Breast epithelium (tissue), 3 donors: ENCODE measurements at regions not wholly inside any gene's neighbourhood (a gene's known extent, or its start where the extent isn't known, plus 50 kb on each side); places are given as distances from the start of the nearest gene placed in this dataset.

Experiments used
- POLR2A ChIP-seq: fragments of 450-650 bp; IDR thresholded peaks from one replicate; pipeline ENCODE4 v1.6.1; 2016; ENCODE audit warnings: antibody characterized with exemption, mild to moderate bottlenecking, moderate library complexity
- TF ChIP-seq, protein P1 (sequence below), 3 donors: fragments of 450-650 bp; IDR thresholded peaks; one replicate each; pipeline ENCODE4 v1.5.1; 2016 to 2017; ENCODE audit warnings: antibody characterized with exemption in 3 of 3, mild to moderate bottlenecking in 3 of 3, moderate library complexity in 3 of 3

DNA sequence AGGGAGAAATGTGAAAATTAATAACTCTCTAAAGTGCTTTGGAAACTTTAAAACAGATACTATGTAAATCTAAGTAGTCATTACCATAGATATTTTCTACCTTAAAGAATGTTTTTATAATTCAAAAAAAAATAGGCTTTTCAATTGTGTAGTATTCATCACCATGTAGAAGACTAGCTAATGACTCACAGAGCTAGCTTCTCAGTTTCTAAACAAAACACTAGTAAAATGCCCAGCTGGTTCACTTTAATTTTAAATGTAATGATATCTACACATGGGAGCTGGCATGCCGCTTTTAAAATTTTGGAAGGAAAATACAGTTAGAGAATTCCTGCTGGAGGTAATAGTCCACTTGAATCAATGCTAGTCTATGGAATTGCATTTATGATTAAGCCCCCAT, 509.8 kb downstream of the CSNK1G3 start:
- no peak for TF ChIP-seq POLR2A
- TF ChIP-seq, protein P1, sequence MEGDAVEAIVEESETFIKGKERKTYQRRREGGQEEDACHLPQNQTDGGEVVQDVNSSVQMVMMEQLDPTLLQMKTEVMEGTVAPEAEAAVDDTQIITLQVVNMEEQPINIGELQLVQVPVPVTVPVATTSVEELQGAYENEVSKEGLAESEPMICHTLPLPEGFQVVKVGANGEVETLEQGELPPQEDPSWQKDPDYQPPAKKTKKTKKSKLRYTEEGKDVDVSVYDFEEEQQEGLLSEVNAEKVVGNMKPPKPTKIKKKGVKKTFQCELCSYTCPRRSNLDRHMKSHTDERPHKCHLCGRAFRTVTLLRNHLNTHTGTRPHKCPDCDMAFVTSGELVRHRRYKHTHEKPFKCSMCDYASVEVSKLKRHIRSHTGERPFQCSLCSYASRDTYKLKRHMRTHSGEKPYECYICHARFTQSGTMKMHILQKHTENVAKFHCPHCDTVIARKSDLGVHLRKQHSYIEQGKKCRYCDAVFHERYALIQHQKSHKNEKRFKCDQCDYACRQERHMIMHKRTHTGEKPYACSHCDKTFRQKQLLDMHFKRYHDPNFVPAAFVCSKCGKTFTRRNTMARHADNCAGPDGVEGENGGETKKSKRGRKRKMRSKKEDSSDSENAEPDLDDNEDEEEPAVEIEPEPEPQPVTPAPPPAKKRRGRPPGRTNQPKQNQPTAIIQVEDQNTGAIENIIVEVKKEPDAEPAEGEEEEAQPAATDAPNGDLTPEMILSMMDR (IDR thresholded peaks at IDR 0.05), result no peak
